SK-N-MC (cell line): ENCODE measurements at regions not wholly inside any gene's neighbourhood (a gene's known extent, or its start where the extent isn't known, plus 50 kb on each side); places are given as distances from the start of the nearest gene placed in this dataset.

Source experiments
- EZH2 ChIP-seq: fragments of 200-600 bp; sonication (generic); IDR thresholded peaks from one replicate; pipeline ENCODE4 v1.6.1; 2017; ENCODE audit warnings: antibody characterized with exemption
- POLR2AphosphoS5 ChIP-seq: IDR thresholded peaks from 2 replicates; pipeline ENCODE4 v1.6.1; 2012; ENCODE audit warnings: mild to moderate bottlenecking, low read depth, low read length, borderline replicate concordance

DNA sequence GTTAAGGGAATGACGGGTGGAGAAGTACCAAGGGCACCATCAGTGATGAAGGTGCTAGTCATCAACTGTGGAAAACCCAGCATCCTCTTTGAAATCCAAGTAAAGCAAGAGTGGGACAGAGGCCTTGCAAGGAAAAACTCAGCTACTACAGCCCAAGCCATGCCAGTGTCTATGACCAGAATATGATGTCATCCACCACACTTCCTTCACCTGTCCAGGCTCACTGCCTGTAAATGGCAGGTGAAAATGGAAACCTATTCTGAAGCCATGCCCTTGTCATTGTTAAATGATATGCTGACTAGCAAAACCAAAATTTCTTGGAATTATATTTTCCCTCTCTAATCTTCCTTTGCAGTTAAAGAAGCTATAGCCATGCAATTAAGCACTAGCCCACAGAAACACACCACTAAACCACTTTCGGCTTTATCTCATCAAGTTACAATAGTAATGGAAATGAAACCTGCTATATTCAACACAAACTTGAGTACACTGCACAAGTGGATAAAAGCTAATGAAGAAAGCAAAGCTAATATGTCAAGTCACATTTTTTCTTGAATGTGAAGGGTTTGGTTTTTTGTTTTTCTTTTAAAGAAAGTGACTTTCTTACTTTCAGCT lies 96.3 kb upstream of the RALGPS2 start:
- no peak for TF ChIP-seq EZH2
- TF ChIP-seq POLR2AphosphoS5 = no peak
